ENCODE measurements at regions not wholly inside any gene's neighbourhood (a gene's known extent, or its start where the extent isn't known, plus 50 kb on each side); places are given as distances from the start of the nearest gene placed in this dataset.

DNA sequence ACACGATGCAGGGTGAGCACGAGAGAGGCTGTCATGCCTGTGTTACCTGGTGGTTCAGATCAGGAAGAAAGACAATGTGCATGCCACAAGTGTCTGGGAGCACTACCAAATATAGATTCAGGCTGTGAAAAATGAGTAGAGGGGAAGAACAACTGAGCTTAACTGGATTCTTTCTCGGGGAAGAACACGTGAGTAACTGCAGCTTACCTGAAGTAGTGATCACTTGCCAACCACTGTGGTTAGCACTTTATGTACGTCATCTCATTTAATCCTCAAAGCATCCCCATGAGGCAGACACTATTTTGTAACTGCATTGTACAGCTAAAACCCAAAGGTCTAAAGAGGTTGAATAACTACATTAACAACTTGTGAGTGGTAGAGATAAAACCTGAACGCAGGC, 746.2 kb downstream of the TUSC7 start:
- Mint-ChIP-seq H3K4me1 (no peaks in the 10 kb centered on the region), H3K4me3 (no peak overlapping the region), H3K27me3 (no peaks in the 10 kb centered on the region), H3K27ac (no peak overlapping the region), H3K36me3 (no peaks in the 10 kb centered on the region), H3K9me3 (peaks cover 0 to 11% (median 3%) of the 10 kb centered on the region in 9 donors)
- no peak for DNase-seq
- POLR2A ChIA-PET: no interaction called here
- ATAC-seq: no peak

DNA sequence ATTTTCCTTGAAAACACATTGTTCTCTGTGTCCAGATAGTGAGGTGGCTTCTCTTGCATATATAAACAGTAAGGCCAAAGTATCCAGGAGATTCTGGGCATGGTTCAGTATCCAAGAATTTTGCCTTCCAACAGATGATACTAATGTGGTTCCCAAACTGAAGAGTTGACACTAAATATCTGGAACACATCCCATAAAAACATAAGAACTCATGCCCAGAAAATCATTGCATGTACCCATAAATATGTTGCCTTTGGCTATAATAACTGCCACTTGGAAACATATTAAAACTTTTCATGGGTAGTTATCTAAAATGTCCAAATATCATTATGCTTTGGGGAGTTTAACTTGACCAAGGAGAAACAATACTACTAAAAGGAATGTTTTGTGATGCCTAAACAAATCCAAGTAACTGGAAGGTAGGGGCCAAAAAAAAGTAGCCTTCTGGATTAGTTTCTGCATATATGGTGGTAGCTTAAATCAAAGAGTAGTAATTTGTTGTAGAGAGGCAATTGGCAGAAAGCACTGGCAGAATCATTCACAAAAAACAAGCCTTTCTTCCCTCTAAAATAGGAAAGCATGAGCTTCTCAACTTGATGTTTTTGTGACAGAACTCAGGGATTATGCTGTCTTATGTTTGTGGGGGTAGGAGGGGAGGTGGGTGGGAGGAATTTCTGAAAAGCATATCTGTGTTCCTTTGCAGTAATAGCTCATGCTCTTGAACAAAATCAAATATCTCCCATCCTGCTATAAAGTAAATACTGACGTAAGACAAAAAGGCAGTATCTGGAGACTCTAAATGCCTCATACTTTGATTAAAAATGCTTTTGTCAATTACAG, 753.9 kb downstream of the TUSC7 start:
- Mint-ChIP-seq H3K27me3 (no peaks in the 10 kb centered on the region), H3K36me3 (no peaks in the 10 kb centered on the region), H3K27ac (no peak overlapping the region), H3K4me3 (no peak overlapping the region), H3K4me1 (no peaks in the 10 kb centered on the region), H3K9me3 (peaks cover 0 to 6% (median 0%) of the 10 kb centered on the region in 9 donors)
- no peak for ATAC-seq
- POLR2A ChIA-PET: no interaction called here
- DNase-seq: no peak

DNA sequence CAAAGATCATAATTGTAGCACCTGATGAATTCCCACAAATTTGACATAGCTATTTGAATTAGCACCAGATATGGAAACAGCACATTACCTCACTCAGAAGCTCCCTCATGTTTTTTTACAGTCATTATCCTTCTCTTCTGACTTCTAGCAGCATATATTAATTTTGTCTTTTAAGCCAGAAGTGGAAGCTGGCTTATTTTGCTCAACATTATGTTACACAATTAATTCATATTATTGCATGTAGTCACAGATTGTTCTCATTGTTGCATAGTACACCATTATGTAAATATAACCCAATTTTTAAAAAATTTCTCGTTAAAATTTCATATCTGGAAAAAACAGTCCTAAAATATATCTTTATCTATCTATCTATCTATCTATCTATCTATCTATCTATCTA, 762.3 kb downstream of the TUSC7 start:
- no peak for ATAC-seq
- Mint-ChIP-seq H3K36me3 (no peaks in the 10 kb centered on the region), H3K4me1 (no peaks in the 10 kb centered on the region)

DNA sequence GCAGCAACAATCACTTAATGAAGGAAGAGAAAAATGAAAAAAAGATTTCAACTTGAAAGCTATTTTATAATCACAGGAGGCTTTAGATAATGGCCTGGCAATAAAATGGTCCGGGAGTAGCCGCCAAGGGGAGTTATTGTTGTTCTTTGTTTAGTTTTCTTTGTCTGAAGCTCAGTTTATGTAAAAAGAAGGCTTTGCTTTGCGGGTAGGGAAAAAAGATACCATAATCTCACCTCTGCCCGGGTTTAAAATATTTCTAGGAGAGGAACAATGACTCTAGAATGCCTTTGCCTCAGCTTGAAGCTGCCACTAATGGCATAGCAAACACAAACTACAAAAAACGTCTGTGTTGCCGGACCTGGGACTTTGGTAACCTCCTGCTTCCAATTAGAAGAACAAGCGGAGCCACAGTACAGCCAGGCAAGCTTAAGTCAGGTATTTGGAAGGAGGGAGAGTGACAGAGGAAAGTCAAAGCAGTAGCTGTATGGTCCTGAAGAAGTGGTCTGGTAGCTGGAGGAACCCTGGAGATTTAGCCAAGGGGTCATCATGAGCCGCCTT, 764.5 kb downstream of the TUSC7 start:
- POLR2A ChIA-PET: no interaction called here
- no peaks in the 10 kb centered on the region for H3K4me1 Mint-ChIP-seq
- no peaks in the 10 kb centered on the region for H3K36me3 Mint-ChIP-seq
- no peak overlapping the region for H3K4me3 Mint-ChIP-seq
- no peak overlapping the region for H3K27ac Mint-ChIP-seq
- ATAC-seq: no peak
- H3K27me3 Mint-ChIP-seq: no peaks in the 10 kb centered on the region
- peaks cover 0 to 10% (median 0%) of the 10 kb centered on the region in 9 donors for H3K9me3 Mint-ChIP-seq
- no peak for DNase-seq

More for the DNA sequence above, 762.3 kb downstream of the TUSC7 start:
- POLR2A ChIA-PET: no interaction called here
- Mint-ChIP-seq H3K9me3 (peaks cover 0 to 10% (median 0%) of the 10 kb centered on the region in 9 donors), H3K4me3 (no peak overlapping the region), H3K27me3 (no peaks in the 10 kb centered on the region), H3K27ac (no peak overlapping the region)
- no peak for DNase-seq

DNA sequence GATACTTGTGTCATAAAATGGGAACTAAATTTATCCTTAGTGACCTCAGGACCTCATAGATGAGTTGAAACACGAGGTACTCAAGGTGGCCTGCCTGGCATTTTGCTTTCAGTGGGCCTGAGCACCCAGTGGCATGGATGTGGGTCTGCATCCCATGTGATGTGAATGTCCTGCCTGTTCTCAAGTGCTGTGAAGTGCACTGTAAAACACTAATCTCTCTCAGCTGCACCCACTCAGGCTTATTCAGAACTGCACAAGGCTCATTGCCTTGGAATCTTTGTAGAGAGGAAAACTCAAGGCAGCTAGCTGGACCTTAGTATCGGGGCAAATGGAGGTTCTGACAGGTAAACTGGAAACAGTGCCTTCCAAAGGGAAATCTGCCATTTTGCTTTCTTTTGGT, 767.0 kb downstream of the TUSC7 start:
- no peak overlapping the region for H3K27ac Mint-ChIP-seq
- no peak overlapping the region for H3K4me3 Mint-ChIP-seq
- H3K27me3 Mint-ChIP-seq: no peaks in the 10 kb centered on the region
- no peaks in the 10 kb centered on the region for H3K36me3 Mint-ChIP-seq
- DNase-seq: no peak
- H3K9me3 Mint-ChIP-seq: peaks cover 0 to 10% (median 0%) of the 10 kb centered on the region in 9 donors
- ATAC-seq: no peak
- POLR2A ChIA-PET: no interaction called here
- no peaks in the 10 kb centered on the region for H3K4me1 Mint-ChIP-seq

DNA sequence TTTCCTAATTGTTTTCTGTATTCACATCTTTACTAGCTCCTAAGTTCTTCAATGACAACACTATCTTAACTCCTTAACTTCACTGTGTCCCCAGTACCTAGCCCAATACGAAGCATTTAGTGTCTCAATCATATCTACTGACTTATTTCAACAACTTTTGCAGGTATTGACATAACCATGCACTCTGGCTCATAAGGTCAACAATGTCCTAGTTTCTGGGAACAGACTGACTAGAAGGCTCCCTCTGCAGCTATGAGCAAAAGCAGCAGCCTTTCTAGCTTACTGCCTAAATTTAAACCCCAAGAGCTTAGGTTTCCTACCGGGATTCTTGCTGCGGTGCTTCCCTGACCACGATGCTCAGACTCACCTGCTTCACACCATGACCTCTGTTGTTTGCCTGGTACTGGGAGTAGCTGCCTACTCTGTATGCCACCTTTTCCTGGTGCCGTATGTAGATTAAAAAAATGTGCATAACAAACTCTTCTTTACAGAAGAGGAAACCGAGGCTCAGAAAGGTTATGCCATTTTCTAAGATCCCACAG, 767.7 kb downstream of the TUSC7 start:
- Mint-ChIP-seq H3K4me1 (no peaks in the 10 kb centered on the region), H3K27me3 (no peaks in the 10 kb centered on the region), H3K4me3 (no peak overlapping the region), H3K36me3 (no peaks in the 10 kb centered on the region), H3K27ac (no peak overlapping the region), H3K9me3 (peaks cover 0 to 10% (median 0%) of the 10 kb centered on the region in 9 donors)
- ATAC-seq (no peak), DNase-seq (no peak)
- POLR2A ChIA-PET: no interaction called here

DNA sequence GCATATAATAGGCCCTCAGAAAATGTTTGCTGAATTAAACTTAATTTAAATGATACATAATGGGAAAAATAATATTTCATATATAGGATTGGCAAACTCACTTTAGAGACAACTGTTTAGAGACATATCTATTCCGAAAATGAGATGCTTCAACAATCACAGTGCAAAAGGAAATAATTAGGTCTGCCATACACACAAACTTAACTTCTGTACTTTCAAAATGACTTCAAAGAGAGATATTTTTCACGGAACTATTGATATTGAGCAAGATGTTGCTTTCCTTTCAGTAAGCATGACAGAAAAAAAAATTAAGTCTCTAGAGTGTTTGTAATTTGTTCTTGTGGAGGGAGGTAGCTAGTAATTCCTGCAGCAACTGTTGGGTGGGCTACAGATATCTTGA, 769.5 kb downstream of the TUSC7 start:
- POLR2A ChIA-PET: no interaction called here

DNA sequence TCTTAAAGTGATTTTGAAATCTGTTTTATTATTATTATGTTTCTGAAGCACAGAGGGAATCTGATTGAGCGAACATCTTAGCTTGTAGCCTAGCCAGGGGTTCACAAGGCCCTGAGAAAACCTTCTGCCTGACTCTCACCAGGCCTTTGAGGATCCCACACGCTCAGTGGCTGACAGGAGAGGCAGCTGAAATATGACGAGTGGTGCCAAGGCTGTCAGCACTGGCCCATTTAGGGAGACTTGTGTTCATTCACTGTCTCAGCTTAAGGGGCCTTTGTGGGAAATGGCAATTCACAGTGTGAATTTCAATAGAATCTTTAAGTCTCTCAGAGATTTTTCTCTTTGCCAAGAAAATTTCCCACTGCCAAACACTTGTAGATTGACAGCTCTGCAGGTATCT, 770.9 kb downstream of the TUSC7 start:
- H3K9me3 Mint-ChIP-seq: peaks cover 0 to 9% (median 0%) of the 10 kb centered on the region in 9 donors
- H3K27me3 Mint-ChIP-seq: no peaks in the 10 kb centered on the region
- POLR2A ChIA-PET: no interaction called here
- no peaks in the 10 kb centered on the region for H3K4me1 Mint-ChIP-seq
- H3K36me3 Mint-ChIP-seq: no peaks in the 10 kb centered on the region
- H3K4me3 Mint-ChIP-seq: no peak overlapping the region
- H3K27ac Mint-ChIP-seq: no peak overlapping the region
- DNase-seq (no peak), ATAC-seq (no peak)

More for the DNA sequence above, 769.5 kb downstream of the TUSC7 start:
- H3K9me3 Mint-ChIP-seq: peaks cover 0 to 11% (median 0%) of the 10 kb centered on the region in 9 donors
- no peak for ATAC-seq
- DNase-seq: no peak
- H3K36me3 Mint-ChIP-seq: no peaks in the 10 kb centered on the region
- no peaks in the 10 kb centered on the region for H3K27me3 Mint-ChIP-seq
- no peak overlapping the region for H3K4me3 Mint-ChIP-seq
- H3K27ac Mint-ChIP-seq: no peak overlapping the region
- H3K4me1 Mint-ChIP-seq: no peaks in the 10 kb centered on the region

DNA sequence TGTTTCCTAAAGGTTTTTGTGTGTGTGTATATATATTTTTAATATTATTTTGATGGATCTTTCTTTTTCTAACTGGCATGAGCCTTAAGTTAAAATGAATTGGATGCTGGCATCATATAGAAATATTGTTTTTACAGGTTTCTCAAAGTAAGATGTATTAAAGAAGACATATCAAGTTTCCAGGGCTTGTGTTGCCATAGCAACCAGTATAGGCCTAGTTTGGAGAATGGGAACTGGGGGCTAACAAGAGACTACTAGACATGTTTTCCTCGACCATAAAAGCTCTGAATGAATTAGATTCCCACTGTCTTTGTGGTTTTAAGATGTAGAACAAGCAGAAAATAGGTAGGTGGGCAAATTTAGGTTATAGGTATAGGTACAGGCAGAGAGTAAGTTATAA, 771.4 kb downstream of the TUSC7 start:
- H3K27ac Mint-ChIP-seq: no peak overlapping the region
- POLR2A ChIA-PET: no interaction called here
- H3K4me1 Mint-ChIP-seq: no peaks in the 10 kb centered on the region
- no peak overlapping the region for H3K4me3 Mint-ChIP-seq
- peaks cover 0 to 4% (median 0%) of the 10 kb centered on the region in 9 donors for H3K9me3 Mint-ChIP-seq
- ATAC-seq (no peak), DNase-seq (no peak)
- no peaks in the 10 kb centered on the region for H3K36me3 Mint-ChIP-seq
- no peaks in the 10 kb centered on the region for H3K27me3 Mint-ChIP-seq

DNA sequence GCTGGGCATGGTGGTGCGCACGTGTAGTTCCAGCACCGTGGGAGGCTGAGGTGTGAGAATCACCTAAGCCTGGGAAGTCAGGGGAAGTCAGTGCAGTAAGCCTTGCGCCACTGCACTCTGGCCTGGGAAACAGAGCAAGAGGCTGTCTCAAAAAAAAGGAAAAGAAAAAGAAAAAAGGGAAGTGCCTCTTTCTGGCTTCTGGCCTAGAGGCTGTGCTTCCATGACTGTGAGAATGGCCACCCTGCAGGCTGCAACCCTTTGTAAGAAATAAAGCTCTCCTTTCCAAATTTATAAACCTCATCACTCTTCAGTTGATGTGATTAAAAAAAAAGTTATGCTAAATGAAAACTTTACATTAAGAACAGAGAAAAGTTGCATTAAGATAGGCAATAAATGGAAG, 774.3 kb downstream of the TUSC7 start:
- H3K9me3 Mint-ChIP-seq: peaks cover 0 to 4% (median 0%) of the 10 kb centered on the region in 9 donors
- no peak overlapping the region for H3K27ac Mint-ChIP-seq
- no peak overlapping the region for H3K4me3 Mint-ChIP-seq
- no peak for ATAC-seq
- H3K27me3 Mint-ChIP-seq: no peaks in the 10 kb centered on the region
- DNase-seq: no peak
- no peaks in the 10 kb centered on the region for H3K36me3 Mint-ChIP-seq
- no peaks in the 10 kb centered on the region for H3K4me1 Mint-ChIP-seq
- POLR2A ChIA-PET: no interaction called here

DNA sequence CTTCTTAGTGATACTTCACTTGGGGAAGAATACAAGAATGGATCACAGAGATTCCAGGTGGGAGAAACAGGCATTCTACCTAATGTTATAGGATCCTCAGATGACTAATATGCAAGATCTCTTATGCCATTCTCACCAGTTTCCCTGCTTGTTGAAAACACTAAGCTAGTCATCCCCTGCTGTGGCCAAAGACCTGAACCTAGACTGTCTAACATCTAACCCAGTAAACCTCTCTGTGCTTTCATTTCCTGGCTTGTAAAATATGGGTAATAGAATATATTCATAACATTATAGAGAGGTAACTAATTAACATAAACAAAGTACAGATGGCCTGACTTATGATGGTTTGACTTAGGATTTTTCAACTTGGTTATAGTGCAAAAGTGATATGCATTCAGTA, 776.3 kb downstream of the TUSC7 start:
- peaks cover 0 to 4% (median 0%) of the 10 kb centered on the region in 9 donors for H3K9me3 Mint-ChIP-seq
- DNase-seq (no peak), ATAC-seq (no peak)
- POLR2A ChIA-PET: no interaction called here
- no peaks in the 10 kb centered on the region for H3K36me3 Mint-ChIP-seq
- no peak overlapping the region for H3K4me3 Mint-ChIP-seq
- no peaks in the 10 kb centered on the region for H3K27me3 Mint-ChIP-seq
- no peak overlapping the region for H3K27ac Mint-ChIP-seq
- no peaks in the 10 kb centered on the region for H3K4me1 Mint-ChIP-seq

DNA sequence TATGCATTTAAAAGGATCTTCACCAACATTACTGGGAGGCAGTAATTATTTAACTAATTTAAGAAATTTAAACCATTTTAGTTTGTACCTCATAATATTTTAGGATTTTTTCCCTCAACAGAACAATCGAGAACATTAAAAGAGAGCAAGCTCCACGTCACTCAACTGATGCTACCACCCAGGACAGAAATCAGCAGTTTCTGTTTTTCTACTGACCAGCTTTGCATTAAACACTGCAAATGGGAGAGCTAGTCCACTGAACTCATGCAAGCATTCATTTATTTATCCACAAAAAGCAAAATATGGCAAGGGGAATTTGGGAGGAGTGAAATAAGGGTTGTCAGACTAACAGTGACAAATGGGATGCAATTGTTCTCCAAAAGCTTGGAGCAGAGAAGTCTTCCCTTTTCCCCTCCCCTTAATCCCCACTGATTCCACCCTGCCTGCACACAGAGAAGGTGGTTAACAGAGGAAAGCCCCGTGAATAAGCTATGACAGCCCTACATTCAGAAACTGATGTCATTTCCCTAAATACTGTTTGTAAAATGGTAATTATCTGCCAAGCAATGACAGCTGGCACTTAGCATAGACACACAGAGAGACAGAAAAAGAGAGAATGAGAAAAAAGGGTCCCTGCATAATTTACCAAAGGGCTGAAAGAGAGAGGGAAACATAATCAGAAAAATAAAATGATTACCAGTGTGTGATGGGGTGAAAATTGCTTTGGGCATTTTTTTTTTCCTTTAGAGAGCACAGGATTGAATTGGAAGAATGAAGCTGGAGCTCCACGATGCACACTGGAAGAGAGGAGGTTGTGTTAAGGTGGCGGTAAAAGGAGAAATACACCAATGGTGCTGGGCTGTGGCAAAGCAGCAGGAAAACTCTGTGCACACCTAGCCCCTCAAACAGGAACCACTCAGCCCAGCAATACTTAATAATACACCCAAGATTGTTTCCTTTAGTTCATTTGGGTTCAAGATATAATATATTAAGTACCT, 777.4 kb downstream of the TUSC7 start:
- POLR2A ChIA-PET: no interaction called here
- Mint-ChIP-seq H3K9me3 (peaks cover 0 to 4% (median 0%) of the 10 kb centered on the region in 9 donors), H3K27me3 (no peaks in the 10 kb centered on the region), H3K36me3 (no peaks in the 10 kb centered on the region), H3K4me3 (no peak overlapping the region), H3K4me1 (no peaks in the 10 kb centered on the region), H3K27ac (no peak overlapping the region)
- ATAC-seq (no peak), DNase-seq (no peak)

DNA sequence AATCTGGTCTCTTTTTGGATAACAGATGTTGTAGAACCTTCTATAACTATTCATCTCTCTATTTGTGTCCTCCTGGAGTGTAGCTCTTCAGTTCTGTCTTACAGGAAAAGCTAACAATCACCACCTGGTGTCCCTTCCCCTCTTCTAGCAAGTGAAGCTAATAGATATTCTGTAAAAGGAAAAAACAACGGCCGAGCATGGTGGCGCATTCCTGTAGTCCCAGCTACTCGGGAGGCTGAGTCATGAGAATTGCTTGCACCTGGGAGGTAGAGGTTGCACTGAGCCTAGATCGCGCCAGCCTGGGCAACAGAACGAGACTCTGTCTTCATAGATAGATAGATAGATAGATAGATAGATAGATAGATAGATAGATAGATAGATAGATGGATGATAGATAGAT, 779.4 kb downstream of the TUSC7 start:
- DNase-seq (no peak), ATAC-seq (no peak)
- Mint-ChIP-seq H3K36me3 (no peaks in the 10 kb centered on the region), H3K27ac (no peak overlapping the region), H3K4me1 (no peaks in the 10 kb centered on the region), H3K27me3 (no peaks in the 10 kb centered on the region), H3K9me3 (peaks cover 0 to 6% (median 0%) of the 10 kb centered on the region in 9 donors), H3K4me3 (no peak overlapping the region)
- POLR2A ChIA-PET: no interaction called here
